Smooth muscle cell (in vitro differentiated cells): ENCODE measurements at regions not wholly inside any gene's neighbourhood (a gene's known extent, or its start where the extent isn't known, plus 50 kb on each side); places are given as distances from the start of the nearest gene placed in this dataset.
A peak's percentile ranks its signal among the peaks of the same experiment; 100 is the strongest.

ENCODE experiments used
- DNase-seq: peaks from one replicate; lab custom pipeline; 2025; ENCODE audit not compliant: unreplicated experiment; lab: John Stamatoyannopoulos, UW
- H2AFZ ChIP-seq: fragments of 200-600 bp; sonication (generic); 2 replicates; pipeline ENCODE4 v1.6.0; 2016; ENCODE audit warnings: antibody characterized with exemption, low read depth, mild to moderate bottlenecking
- H3F3A ChIP-seq: fragments of 200-600 bp; sonication (generic); 2 replicates; pipeline ENCODE4 v1.6.0; 2017; ENCODE audit warnings: antibody characterized with exemption, low read depth
- H3K27ac ChIP-seq: fragments of 200-600 bp; sonication (generic); 2 replicates; pipeline ENCODE4 v1.5.1; 2016; ENCODE audit warnings: low read depth, mild to moderate bottlenecking
- H3K27me3 ChIP-seq: fragments of 200-600 bp; sonication (generic); 2 replicates; pipeline ENCODE4 v1.6.1; 2016; ENCODE audit warnings: low read depth, mild to moderate bottlenecking
- H3K36me3 ChIP-seq: fragments of 200-600 bp; sonication (generic); 2 replicates; pipeline ENCODE4 v1.5.1; 2016; ENCODE audit warnings: low read depth
- H3K4me1 ChIP-seq: fragments of 200-600 bp; sonication (generic); 2 replicates; pipeline ENCODE4 v1.5.1; 2016; ENCODE audit warnings: low read depth
- H3K4me2 ChIP-seq: fragments of 200-600 bp; sonication (generic); 2 replicates; pipeline ENCODE4 v1.6.0; 2016; ENCODE audit warnings: mild to moderate bottlenecking
- H3K4me3 ChIP-seq: fragments of 200-600 bp; sonication (generic); 2 replicates; pipeline ENCODE4 v1.5.1; 2016; ENCODE audit warnings: mild to moderate bottlenecking
- H3K79me2 ChIP-seq: fragments of 200-600 bp; sonication (generic); 2 replicates; pipeline ENCODE4 v1.6.0; 2016; ENCODE audit warnings: low read depth, mild to moderate bottlenecking
- H3K9ac ChIP-seq: fragments of 200-600 bp; sonication (generic); 2 replicates; pipeline ENCODE4 v1.6.0; 2016; ENCODE audit warnings: low read depth
- H3K9me3 ChIP-seq: fragments of 200-600 bp; sonication (generic); replicated peaks from 2 replicates; pipeline ENCODE4 v1.5.1; 2016; ENCODE audit warnings: low read depth
- H4K20me1 ChIP-seq: fragments of 200-600 bp; sonication (generic); 2 replicates; pipeline ENCODE4 v1.6.0; 2016; ENCODE audit warnings: low read depth
- WGBS: methylation state at CpG from one replicate; pipeline ENCODE4 v1.1.7; 2016; ENCODE audit warnings: low lambda C conversion rate; 5-methylcytosine and 5-hydroxymethylcytosine counted together
- TF ChIP-seq, protein P1 (sequence below): fragments of 200-600 bp; sonication (generic); IDR thresholded peaks from 2 replicates; pipeline ENCODE4 v1.5.1; 2017; ENCODE audit warnings: borderline replicate concordance, mild to moderate bottlenecking, antibody characterized with exemption; ENCODE audit not compliant: insufficient read depth, poor library complexity, severe bottlenecking

DNA sequence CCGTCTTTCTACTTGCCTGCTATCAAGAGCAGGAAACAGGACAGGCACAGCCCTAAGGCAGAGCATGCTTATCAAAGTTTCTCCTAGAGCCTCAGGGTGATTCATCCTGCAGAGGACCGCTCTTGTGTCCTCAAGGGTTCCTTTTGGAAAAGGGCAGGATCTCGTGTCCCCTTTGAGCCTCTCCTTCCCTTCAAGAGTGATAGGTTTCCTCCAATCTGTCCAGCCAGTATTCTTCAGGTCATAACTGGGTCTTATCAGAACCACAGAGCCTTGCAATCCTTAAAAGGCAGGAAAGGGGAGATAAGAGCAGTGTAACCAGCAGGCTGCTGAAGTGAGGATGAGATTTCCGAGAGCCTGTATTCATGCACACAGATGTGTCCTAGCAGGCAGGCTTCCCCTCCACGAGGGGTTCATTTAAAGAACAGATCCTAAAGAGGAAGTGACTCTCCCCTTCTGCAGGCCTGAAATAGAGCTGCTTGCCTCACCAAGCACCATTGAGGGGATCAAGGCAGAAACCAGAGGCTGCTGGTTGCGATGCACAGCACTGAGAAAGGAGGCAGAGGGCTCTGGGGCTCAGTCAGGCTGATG is 90.5 kb upstream of the SVIL start:
- WGBS = 10% methylated on average over 6 of the region's 6 CpGs

DNA sequence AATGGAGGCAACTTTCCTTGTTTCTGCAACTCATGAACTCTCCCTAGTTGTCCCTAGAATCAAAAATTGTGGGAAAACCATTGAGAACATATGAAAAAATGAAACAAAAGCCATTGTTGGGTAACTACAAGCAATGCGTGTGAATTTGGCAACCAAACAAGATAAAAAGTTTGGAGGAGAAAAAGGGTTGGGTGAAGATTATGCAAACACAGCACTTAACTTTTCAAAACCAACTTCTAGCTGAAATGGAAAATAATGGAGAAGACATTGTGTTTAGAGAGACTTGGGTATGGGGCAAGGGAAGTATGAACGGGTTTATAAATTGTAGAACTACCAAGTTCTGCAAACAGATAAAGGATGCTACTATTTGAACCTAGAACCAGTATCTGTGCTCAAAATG is 89.0 kb upstream of the SVIL start:
- Histone ChIP-seq H2AFZ (no peak overlapping the region), H3K9ac (no peak overlapping the region), H3K27ac (no peak overlapping the region), H3K27me3 (no peaks in the 10 kb centered on the region), H3K4me2 (no peak overlapping the region), H3K4me1 (peaks cover 20% of the 10 kb centered on the region), H3K9me3 (no peaks in the 10 kb centered on the region), H3K4me3 (no peak overlapping the region), H3K79me2 (peaks cover 82% of the 10 kb centered on the region), H3F3A (peaks cover 14% of the 10 kb centered on the region), H4K20me1 (peaks cover 46% of the 10 kb centered on the region), H3K36me3 (peaks cover 14% of the 10 kb centered on the region)
- DNase-seq = no peak
- TF ChIP-seq, protein P1, sequence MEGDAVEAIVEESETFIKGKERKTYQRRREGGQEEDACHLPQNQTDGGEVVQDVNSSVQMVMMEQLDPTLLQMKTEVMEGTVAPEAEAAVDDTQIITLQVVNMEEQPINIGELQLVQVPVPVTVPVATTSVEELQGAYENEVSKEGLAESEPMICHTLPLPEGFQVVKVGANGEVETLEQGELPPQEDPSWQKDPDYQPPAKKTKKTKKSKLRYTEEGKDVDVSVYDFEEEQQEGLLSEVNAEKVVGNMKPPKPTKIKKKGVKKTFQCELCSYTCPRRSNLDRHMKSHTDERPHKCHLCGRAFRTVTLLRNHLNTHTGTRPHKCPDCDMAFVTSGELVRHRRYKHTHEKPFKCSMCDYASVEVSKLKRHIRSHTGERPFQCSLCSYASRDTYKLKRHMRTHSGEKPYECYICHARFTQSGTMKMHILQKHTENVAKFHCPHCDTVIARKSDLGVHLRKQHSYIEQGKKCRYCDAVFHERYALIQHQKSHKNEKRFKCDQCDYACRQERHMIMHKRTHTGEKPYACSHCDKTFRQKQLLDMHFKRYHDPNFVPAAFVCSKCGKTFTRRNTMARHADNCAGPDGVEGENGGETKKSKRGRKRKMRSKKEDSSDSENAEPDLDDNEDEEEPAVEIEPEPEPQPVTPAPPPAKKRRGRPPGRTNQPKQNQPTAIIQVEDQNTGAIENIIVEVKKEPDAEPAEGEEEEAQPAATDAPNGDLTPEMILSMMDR = no peak
- WGBS = 91% methylated on average over 2 of the region's 2 CpGs

More for the DNA sequence above, 90.5 kb upstream of the SVIL start:
- Histone ChIP-seq H3K4me3 (no peak overlapping the region), H3K4me2 (peak overlapping the region; percentile 75), H3K9me3 (no peaks in the 10 kb centered on the region), H4K20me1 (peaks cover 56% of the 10 kb centered on the region), H3K36me3 (peaks cover 4% of the 10 kb centered on the region), H2AFZ (no peak overlapping the region), H3K27ac (peak overlapping the region; percentile 21), H3K4me1 (peaks cover 27% of the 10 kb centered on the region), H3K79me2 (peaks cover 79% of the 10 kb centered on the region), H3K27me3 (no peaks in the 10 kb centered on the region), H3K9ac (no peak overlapping the region), H3F3A (peaks cover 7% of the 10 kb centered on the region)
- DNase-seq = no peak
- TF ChIP-seq, protein P1 = no peak

DNA sequence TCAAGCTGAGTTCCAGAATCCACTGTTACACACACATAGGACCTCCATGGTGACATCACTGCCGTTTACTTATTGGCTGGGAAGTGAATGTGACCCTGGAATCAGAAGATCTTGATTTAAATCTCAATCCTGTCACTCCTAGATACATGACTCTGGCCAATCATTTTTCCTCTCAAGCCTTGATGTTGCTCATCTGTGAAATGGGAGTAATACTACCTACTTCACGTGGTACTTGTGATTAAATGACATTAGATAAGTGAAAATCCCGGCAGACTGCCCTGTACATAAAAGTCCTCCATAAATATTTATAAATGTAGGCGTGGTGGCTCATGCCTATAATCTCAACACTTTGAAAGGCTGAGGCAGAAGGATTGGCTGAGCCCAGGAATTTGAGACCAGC is 88.0 kb upstream of the SVIL start:
- no peak overlapping the region for H2AFZ ChIP-seq
- H3K36me3 ChIP-seq = peaks cover 14% of the 10 kb centered on the region
- H3K27ac ChIP-seq = no peak overlapping the region
- H3K79me2 ChIP-seq = peaks cover 81% of the 10 kb centered on the region
- WGBS = 81% methylated on average over 4 of the region's 4 CpGs
- H3K4me1 ChIP-seq = peaks cover 13% of the 10 kb centered on the region
- H3F3A ChIP-seq = peaks cover 18% of the 10 kb centered on the region
- H4K20me1 ChIP-seq = peaks cover 36% of the 10 kb centered on the region
- no peaks in the 10 kb centered on the region for H3K9me3 ChIP-seq
- H3K27me3 ChIP-seq = no peaks in the 10 kb centered on the region
- H3K4me2 ChIP-seq = no peak overlapping the region
- TF ChIP-seq, protein P1 = no peak
- no peak overlapping the region for H3K9ac ChIP-seq
- H3K4me3 ChIP-seq = no peak overlapping the region
- DNase-seq = no peak

DNA sequence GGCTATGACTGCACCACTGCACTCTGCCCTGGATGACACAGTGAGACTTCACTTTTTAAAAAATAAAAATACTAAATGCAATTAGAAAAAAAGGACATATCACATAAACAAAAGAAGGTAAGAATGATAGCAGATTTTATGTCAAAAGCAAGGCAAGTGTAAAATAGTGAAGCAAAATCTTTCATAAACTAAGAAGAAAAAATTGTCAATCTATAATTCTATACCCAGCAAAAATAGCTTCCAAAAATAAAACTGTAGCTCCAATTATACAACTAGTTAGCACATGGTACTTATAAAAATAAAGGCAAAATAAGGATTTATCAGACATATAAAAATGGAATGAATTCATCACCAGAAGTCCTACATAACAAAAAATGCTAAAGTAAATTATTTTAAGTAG is 85.4 kb upstream of the SVIL start:
- H3K27ac ChIP-seq = no peak overlapping the region
- no peak overlapping the region for H3K4me2 ChIP-seq
- no peak overlapping the region for H3K9ac ChIP-seq
- H3F3A ChIP-seq = peaks cover 21% of the 10 kb centered on the region
- H3K4me3 ChIP-seq = no peak overlapping the region
- TF ChIP-seq, protein P1 = no peak
- no peak for DNase-seq
- H2AFZ ChIP-seq = no peak overlapping the region
- peaks cover under 1% of the 10 kb centered on the region for H3K4me1 ChIP-seq
- H4K20me1 ChIP-seq = peaks cover 10% of the 10 kb centered on the region
- H3K27me3 ChIP-seq = no peaks in the 10 kb centered on the region
- no peaks in the 10 kb centered on the region for H3K9me3 ChIP-seq
- H3K79me2 ChIP-seq = peaks cover 88% of the 10 kb centered on the region
- H3K36me3 ChIP-seq = peaks cover 14% of the 10 kb centered on the region
